ENCODE measurements at regions not wholly inside any gene's neighbourhood (a gene's known extent, or its start where the extent isn't known, plus 50 kb on each side); places are given as distances from the start of the nearest gene placed in this dataset.

DNA sequence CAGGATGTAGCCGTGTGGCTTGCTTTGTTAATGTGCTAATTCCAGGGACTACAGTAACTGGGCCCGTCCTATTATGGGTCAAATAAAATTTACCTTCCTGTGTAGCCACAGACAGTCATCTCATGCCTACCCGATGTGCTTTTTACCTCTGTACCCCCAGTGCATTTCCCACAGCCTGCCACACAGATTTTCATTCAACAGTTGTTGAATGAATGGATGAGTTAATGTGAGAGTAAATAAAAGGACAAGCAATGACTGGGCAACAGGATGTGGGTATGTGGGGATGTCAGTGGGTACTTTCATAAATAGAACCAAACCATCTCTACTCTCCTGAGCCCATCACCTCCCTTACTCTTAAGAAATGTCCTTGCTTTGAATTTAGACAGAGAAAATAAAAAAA, 441.2 kb upstream of the ZNF462 start:
- Histone ChIP-seq H3K9ac (ENCODE audit: insufficient read depth in 1 of 2, low read length in 2 of 2) (no peak overlapping the region), H3K4me1 (ENCODE audit: control insufficient read depth in 5 of 5, insufficient read depth in 5 of 5, low read length in 5 of 5) (peaks cover 0 to 5% (median 0%) of the 10 kb centered on the region in 5 donors), H3K36me3 (ENCODE audit: control insufficient read depth in 4 of 4, insufficient read depth in 4 of 4, low read length in 4 of 4) (no peaks in the 10 kb centered on the region), H3K4me3 (no peak overlapping the region), H3K9me3 (ENCODE audit: control insufficient read depth in 4 of 4, insufficient read depth in 3 of 4, low read length in 3 of 4) (peaks cover 0 to 3% (median 0%) of the 10 kb centered on the region in 4 donors), H3K27ac (ENCODE audit: low read depth in 1 of 2, low read length in 1 of 2) (no peak overlapping the region), H3K27me3 (ENCODE audit: control insufficient read depth in 3 of 3, insufficient read depth in 3 of 3, low read length in 2 of 3) (no peaks in the 10 kb centered on the region)
- no peak for TF ChIP-seq CTCF (IDR thresholded peaks at IDR 0.05; ENCODE audit: control extremely low read depth, extremely low read depth)
- WGBS, 2 donors: 82 to 91% methylated on average over 3 of the region's 3 CpGs
- DNase-seq (no peak), ATAC-seq (ENCODE audit: insufficient read depth, low FRiP score) (no peak)

DNA sequence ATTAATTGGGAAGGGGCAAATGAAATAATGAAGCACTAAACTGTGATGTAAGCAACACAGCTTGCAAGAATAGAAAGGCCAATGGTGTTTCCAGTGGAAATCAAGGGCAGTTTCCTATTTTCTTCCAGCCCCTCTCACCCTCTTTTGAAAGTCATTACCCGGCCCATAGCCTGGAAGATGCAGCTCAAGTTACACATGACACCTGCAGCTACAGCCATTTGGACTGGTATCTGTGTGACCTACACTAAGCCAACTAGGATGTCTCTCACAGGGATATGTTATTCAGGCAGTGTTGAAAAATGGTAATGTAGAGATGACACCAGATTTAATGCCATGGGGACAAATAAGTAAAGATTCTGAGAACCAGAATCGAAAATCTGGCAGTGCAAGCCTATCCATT, 439.4 kb upstream of the ZNF462 start:
- DNase-seq (no peak), ATAC-seq (ENCODE audit: insufficient read depth, low FRiP score) (no peak)
- Histone ChIP-seq H3K9ac (ENCODE audit: insufficient read depth in 1 of 2, low read length in 2 of 2) (no peak overlapping the region), H3K36me3 (ENCODE audit: control insufficient read depth in 4 of 4, insufficient read depth in 4 of 4, low read length in 4 of 4) (no peaks in the 10 kb centered on the region), H3K4me1 (ENCODE audit: control insufficient read depth in 5 of 5, insufficient read depth in 5 of 5, low read length in 5 of 5) (peaks cover 0 to 4% (median 0%) of the 10 kb centered on the region in 5 donors), H3K27me3 (ENCODE audit: control insufficient read depth in 3 of 3, insufficient read depth in 3 of 3, low read length in 2 of 3) (no peaks in the 10 kb centered on the region), H3K27ac (ENCODE audit: low read depth in 1 of 2, low read length in 1 of 2) (no peak overlapping the region), H3K9me3 (ENCODE audit: control insufficient read depth in 4 of 4, insufficient read depth in 3 of 4, low read length in 3 of 4) (peaks cover 0 to 3% (median 0%) of the 10 kb centered on the region in 4 donors), H3K4me3 (no peak overlapping the region)
- TF ChIP-seq CTCF (IDR thresholded peaks at IDR 0.05; ENCODE audit: control extremely low read depth, extremely low read depth): no peak
- WGBS, 2 donors: 85 to 91% methylated on average over 2 of the region's 2 CpGs

DNA sequence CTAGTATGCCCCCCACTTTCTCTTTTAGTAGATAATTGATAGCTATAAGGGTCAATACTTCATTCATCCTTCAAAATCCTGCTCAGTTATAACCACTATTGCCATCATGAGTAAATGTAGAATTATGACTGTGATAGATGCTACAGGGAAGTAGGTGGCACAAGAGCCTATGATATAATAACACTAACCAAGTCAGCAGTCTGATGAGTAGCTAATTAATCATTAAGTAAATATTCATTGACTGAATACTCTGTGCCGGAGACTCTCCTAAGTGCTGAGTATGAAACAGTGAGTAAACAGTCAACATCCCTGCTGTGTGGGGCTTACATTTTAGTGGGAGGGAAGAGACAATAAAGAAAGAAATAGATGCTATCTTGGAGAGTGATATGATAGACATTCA, 430.3 kb upstream of the ZNF462 start:
- H3K4me3 ChIP-seq: no peak overlapping the region
- no peak for TF ChIP-seq CTCF (IDR thresholded peaks at IDR 0.05; ENCODE audit: control extremely low read depth, extremely low read depth)
- no peaks in the 10 kb centered on the region for H3K27me3 ChIP-seq (ENCODE audit: control insufficient read depth in 3 of 3, insufficient read depth in 3 of 3, low read length in 2 of 3)
- H3K9ac ChIP-seq (ENCODE audit: insufficient read depth in 1 of 2, low read length in 2 of 2): no peak overlapping the region
- H3K4me1 ChIP-seq (ENCODE audit: control insufficient read depth in 5 of 5, insufficient read depth in 5 of 5, low read length in 5 of 5): no peaks in the 10 kb centered on the region
- no peaks in the 10 kb centered on the region for H3K9me3 ChIP-seq (ENCODE audit: control insufficient read depth in 4 of 4, insufficient read depth in 3 of 4, low read length in 3 of 4)
- no peak for ATAC-seq (ENCODE audit: insufficient read depth, low FRiP score)
- 70 to 83% methylated on average over 1 of the region's 1 CpG for WGBS, 2 donors
- no peaks in the 10 kb centered on the region for H3K36me3 ChIP-seq (ENCODE audit: control insufficient read depth in 4 of 4, insufficient read depth in 4 of 4, low read length in 4 of 4)
- no peak for DNase-seq
- H3K27ac ChIP-seq (ENCODE audit: low read depth in 1 of 2, low read length in 1 of 2): no peak overlapping the region

DNA sequence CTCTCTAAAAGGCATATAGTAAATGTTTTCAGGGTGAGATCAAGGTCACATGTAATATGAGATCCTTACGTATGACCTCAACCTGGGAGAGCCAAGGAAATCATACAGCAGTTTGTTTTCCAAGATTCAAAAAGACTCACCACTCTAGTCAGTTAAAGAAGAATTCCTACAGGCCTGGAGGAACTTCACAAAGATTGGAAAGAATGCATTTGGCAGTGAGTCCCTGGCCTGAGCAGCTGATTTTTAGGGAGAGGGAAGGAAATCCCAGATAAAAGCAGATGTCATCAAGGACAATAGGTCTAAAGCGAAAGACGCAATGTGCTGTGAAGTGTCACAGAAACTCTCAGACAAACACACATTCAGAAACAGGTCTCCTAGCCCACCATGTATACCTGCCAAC, 424.0 kb upstream of the ZNF462 start:
- no peak for TF ChIP-seq CTCF (IDR thresholded peaks at IDR 0.05; ENCODE audit: control extremely low read depth, extremely low read depth)
- Histone ChIP-seq H3K4me1 (ENCODE audit: control insufficient read depth in 5 of 5, insufficient read depth in 5 of 5, low read length in 5 of 5) (peaks cover 0 to 5% (median 0%) of the 10 kb centered on the region in 5 donors), H3K27ac (ENCODE audit: low read depth in 1 of 2, low read length in 1 of 2) (no peak overlapping the region), H3K9ac (ENCODE audit: insufficient read depth in 1 of 2, low read length in 2 of 2) (no peak overlapping the region), H3K36me3 (ENCODE audit: control insufficient read depth in 4 of 4, insufficient read depth in 4 of 4, low read length in 4 of 4) (no peaks in the 10 kb centered on the region), H3K27me3 (ENCODE audit: control insufficient read depth in 3 of 3, insufficient read depth in 3 of 3, low read length in 2 of 3) (no peaks in the 10 kb centered on the region), H3K9me3 (ENCODE audit: control insufficient read depth in 4 of 4, insufficient read depth in 3 of 4, low read length in 3 of 4) (no peaks in the 10 kb centered on the region), H3K4me3 (no peak overlapping the region)
- WGBS, 2 donors: 56 to 67% methylated on average over 3 of the region's 3 CpGs
- ATAC-seq (ENCODE audit: insufficient read depth, low FRiP score): no peak
- peak in 2 of 3 donors; percentile 39 to 55 for DNase-seq
